ENCODE measurements at regions not wholly inside any gene's neighbourhood (a gene's known extent, or its start where the extent isn't known, plus 50 kb on each side); places are given as distances from the start of the nearest gene placed in this dataset.

- DNase-seq: peak; percentile 83
These were observed 54.9 kb downstream of the MAGEB17 start for GRCh38 chrX:16222151-16222550.

- DNase-seq: no peak
These were observed 56.1 kb downstream of the MAGEB17 start for GRCh38 chrX:16223385-16223784.

GRCh38 chrX:16239211-16239610 is 71.9 kb downstream of the MAGEB17 start:
- peak; percentile 87 for DNase-seq

DNA sequence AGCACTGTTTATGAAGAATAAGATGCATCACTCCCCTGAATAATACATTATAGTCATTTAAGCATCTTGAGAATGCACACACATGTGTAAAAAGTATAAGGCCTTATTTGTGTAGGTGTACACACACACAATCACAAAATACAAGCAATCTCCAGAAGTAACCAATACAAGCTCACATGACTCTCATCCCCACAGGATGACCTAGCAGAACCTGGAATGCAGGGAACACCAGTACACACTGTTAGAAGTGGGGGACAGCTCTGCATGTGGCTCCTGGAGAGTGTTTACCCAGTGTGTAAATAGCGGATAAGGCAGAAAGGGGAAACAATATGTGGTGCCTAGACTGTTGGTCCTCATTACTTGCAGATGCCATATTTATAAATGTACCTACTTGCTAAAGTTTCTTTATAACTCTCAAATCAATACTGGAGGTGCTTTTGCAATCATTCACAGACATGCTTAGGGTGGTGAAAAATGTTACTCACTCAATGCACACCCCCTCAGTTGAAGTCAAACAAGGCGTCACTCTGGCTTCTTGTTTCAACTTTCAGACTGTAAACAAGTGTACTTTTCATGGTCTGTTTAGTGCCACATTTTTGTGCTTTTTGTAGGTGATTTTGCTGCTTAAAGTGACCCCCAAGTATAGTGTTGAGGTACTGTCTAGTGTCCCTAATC is 73.1 kb downstream of the MAGEB17 start:
- DNase-seq: peak; percentile 3

- DNase-seq: no peak
These were observed 73.7 kb downstream of the MAGEB17 start for GRCh38 chrX:16240968-16241367.

DNA sequence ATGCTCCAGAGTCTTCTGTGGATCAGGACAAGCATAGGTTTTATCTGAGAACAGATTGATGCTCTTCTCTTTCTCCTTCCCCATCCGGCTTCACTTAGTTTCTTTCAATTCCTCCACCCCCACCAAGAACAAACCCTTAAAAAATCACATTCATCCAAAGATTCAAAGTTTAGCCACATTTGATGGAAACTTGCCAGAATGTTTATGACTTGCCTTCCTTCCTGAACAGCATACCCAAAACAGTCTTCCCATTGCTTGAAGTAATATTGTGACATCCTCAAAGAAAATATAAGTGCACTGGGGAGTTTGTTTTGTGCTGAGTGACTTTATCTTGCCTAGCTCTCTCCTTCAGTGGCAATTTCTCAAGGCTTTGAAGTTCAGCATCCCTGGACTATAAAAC is 83.0 kb downstream of the MAGEB17 start:
- DNase-seq: peak; percentile 60

DNA sequence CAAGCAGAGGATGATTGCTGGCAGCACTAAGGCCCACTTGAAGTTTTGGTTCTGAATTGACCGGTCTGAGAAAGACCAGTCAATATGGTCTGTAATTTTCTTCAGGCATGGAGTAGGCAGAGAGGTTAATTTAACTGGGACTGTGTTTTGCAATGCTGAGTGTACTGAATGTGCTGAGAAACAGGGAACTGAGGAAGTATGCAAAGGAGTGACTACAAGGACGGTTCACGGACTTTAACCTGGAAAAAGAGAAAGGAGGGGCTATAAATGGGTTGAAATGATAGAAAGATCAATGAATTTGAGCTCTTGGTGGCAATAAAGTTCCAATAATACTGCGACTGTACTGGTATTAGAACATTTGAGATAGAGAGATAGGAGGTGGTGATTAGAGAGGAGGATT is 84.5 kb downstream of the MAGEB17 start:
- no peak for DNase-seq

DNA sequence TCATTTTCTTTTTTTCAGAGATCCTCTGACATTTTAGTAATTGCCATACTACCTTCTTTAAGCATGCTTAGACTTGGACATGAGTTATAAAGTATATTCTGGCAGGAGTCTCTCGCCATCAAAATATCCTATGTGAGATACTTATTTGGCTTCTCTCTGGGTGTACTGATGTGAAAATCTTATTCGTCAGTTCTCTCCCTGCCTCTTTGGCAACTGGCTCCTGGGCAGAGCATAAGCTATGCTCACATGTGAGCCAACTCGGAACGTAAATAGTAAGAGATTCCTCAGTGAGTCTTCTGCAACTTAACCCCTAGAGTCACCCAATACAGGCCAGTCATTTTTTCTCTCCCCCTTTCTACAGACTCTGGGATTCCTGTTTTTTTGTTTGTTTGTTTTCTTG is 91.6 kb downstream of the MAGEB17 start:
- no peak for DNase-seq

DNA sequence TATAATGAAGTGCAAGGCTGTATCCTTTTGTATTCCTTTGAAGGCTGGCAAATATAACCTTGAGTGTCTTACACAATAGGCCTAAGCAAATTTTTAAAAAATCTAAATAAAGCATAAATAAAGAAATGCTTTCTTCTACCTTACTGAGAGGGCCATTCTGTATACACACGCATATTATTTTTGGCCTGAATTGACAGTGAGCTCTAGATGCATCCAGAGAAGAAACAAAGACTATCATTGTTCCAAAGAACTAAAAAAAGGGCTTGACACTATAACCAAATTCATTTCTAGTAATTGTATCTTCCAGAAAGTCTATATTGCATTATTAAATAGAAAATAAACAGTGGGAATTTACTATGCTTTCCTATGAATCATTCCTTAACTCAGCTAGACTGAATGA is 100.2 kb downstream of the MAGEB17 start:
- no peak for DNase-seq

GRCh38 chrX:16268206-16268605 is 100.9 kb downstream of the MAGEB17 start:
- no peak for DNase-seq

GRCh38 chrX:16278927-16279326 is 111.6 kb downstream of the MAGEB17 start:
- DNase-seq: no peak

GRCh38 chrX:16282209-16282608 is 114.9 kb downstream of the MAGEB17 start:
- DNase-seq: no peak

DNA sequence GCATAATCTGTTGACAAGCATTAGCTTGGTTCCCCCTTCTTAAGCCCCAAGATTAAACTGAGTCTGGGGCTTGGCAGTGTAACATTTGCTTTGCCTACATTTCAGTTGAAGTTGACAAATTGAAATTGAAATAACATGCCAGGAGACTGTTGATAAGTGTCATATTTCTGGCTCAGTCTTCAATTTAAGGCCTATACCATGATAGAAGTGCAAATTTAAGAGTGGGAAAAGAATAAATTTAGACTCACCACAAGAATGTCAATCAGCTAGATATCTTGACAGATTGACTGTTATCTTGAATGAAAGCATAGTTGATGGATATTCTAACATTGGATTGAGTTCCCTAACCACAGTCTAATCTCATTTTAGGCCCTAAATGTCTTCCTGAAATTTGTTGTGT is 117.6 kb downstream of the MAGEB17 start:
- DNase-seq: no peak

GRCh38 chrX:16290997-16291396 is 123.7 kb downstream of the MAGEB17 start:
- DNase-seq: no peak

DNA sequence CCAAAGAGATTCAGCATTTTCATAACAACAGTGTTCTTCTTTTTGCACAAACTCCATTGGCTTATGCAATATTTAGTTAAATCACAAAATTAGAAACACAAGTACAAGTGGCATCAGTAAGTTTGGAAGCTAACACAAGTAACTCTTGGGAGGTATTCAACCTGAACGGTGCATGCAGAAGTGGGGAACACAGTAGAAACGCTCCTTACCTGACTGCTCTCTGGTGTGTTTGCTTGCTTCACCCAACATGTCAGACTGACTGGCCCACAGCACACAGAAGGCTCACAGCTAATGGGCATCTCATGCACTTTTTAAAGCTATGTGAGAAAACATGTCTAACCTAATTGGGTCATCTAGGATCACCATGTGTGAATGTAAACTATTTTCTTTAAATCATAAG is 133.6 kb downstream of the MAGEB17 start:
- DNase-seq: no peak

DNA sequence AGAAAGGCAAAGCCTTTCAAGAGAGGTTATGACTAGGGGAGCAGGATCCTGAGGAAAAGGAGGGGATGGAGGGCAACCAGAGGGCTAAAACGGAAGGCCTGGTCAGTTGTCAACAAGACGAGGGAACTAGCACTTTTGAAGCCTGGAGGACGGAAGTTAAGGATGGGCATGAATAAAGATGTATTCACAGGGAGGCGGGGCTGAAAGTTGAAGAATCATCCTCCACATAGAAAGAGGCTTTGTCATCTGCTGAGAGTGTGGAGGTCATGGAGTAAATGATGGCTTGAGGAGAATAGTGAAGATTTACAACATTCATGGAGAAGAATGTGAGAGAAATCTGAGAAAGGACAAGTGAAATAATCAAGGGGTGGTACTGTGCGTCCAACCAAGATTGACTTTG is 137.5 kb downstream of the MAGEB17 start:
- no peak for DNase-seq

DNA sequence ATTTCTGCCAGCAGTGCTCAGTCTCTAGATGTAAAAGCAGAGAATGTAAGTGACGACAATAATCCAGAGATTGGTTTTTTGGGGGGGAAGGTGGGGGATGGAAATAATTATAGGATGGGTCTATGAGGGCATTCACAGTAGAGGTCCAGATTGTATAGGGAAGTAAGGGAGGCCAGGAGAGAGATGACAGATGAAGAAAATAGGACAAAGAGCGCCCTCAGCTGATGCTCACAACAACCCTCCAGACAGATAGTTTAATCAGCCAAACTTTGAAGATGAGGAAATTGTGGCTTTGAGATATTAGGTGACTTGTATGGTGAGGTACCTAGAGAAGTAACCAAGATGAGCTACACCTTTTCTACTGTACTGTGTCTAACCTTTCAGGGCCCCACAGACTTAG is 137.9 kb downstream of the MAGEB17 start:
- no peak for DNase-seq

DNA sequence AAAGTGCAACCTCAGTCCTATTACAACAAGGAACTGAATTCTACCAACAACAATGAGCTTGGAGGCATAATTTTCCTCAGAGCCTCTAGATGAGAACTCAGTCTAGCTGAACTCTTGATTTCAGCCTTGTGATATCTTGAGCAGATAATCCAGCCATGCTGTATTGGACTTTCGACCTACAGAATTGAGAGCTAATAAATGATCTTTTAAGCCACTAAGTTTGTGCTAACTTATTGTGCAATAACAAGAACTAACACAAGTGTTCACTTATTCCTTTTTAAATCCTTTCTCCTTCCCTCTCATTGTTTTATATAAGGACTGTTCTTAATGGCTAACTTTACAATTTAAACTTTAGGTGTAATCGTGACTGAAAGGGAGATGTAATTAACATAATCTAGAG is 140.7 kb downstream of the MAGEB17 start:
- DNase-seq: no peak

DNA sequence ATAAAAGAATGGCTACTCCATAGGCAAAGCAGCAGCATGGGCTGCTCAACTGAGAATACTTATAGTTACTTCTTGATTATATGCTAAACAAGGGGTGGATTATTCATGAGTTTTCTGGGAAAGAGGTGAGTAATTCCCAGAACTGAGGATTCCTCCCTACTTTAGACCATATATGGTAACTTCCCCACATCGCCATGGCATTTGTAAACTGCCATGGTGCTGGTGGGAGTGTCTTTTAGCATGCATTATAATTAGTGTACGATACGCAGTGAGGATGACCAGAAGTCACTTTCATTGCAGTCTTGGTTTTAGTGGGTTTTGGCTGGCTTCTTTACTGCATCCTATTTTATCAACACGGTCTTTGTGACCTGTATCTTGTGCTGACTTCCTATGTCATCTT is 141.5 kb downstream of the MAGEB17 start:
- DNase-seq: no peak

GRCh38 chrX:16310326-16310725 is 143.0 kb downstream of the MAGEB17 start:
- no peak for DNase-seq

GRCh38 chrX:16311671-16312070 is 144.4 kb downstream of the MAGEB17 start:
- DNase-seq: no peak

DNA sequence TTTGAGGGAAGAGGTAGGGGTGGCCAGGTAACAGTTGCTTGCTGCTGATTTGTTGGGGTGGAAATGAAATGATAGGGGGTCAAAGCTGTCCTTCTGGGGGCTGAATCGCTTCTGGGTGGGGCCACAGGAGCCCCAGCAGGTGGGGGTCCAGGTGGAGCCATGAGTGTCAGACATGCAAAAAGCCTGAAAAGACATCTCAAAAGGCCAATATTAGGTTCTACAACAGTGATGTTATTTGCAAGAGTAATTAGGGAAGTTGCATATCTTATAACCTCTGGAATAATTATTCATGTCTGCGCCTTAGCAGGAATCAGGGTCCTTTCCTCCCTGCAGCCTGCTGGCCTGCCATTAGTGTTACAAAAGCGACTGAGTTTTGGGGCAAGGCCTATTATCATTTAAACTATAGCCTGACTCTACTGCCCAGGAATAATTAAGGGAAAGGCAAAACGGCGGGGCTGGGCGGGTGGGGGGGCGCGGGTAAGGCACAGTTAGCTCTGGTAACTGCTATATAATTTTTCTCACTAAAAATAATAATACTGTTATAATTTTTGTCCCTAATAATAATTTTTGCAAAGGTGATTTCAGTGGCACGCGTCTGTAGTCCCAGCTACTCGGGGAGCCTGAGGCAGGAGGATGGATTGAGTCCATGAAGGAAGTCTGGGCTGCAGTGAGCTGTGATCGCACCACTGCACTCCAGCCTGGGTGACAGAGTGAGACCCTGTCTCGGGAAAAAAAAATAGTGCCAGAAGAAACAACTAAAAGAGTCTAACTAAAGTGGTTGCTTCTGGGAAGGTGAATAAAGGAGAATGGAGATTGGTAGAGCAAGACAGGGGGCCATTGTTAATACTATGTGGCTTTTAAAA is 145.7 kb downstream of the MAGEB17 start:
- DNase-seq: no peak

DNA sequence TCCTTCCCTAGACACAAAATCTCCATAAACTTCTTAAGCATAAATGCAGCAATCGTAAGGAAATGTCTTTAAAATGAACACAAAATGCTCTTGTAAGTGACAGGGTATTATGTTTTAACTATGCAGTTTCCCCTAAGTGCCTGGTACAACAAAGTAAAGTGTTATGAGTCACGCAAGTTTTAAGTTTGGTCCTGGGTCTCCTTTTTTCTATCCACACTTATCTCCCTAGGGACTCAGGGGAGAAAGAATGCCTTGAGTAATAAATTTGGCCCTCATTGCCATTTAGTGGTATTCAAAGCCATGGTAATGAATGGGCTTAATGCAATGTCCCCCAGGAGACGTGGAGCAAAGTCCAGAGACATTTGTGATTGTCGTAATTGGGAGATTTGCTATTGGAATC is 149.1 kb downstream of the MAGEB17 start:
- DNase-seq: peak; percentile 40

DNA sequence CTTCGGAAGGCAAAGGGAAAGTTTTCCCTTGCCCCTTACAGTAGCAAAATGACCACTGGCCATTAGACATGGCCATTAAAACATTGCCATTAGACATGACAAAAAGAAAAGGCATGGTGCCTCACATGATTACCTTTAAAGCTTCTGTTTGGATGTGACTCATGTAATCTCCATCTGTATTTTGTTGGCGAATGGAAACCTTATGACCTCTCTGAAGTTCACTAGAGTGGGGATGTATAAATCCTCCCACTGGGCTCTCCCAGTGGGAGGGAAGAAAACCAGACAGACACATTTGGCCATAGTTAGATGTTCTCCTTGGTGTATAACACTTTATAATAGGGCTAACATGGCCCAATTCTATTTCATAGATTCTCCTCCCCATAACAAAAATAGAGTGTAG is 152.6 kb downstream of the MAGEB17 start:
- DNase-seq: peak; percentile 38

Data from fibroblast of upper back skin (primary cell).